ENCODE measurements at regions not wholly inside any gene's neighbourhood (a gene's known extent, or its start where the extent isn't known, plus 50 kb on each side); places are given as distances from the start of the nearest gene placed in this dataset.

DNA sequence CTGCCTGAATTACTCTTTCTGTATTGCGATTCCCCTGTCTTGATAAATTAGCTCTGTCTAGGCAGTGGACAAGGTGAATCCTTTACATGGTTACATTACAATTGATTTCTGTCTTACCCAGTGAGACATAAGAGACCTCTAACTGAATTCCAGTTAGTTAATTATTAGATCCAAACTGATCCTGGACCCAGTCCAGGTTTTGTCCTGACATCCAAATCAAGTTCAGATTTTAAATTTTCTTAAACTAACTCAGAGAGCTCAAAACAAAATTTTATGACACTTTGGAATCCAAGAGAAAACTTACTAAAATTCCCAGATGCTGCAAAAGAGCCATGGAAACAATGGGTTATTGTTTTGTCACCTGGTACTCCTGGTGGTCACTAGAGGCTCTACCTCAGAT lies 2166.6 kb downstream of the TP53TG3F start:
- TF ChIP-seq, protein P1, sequence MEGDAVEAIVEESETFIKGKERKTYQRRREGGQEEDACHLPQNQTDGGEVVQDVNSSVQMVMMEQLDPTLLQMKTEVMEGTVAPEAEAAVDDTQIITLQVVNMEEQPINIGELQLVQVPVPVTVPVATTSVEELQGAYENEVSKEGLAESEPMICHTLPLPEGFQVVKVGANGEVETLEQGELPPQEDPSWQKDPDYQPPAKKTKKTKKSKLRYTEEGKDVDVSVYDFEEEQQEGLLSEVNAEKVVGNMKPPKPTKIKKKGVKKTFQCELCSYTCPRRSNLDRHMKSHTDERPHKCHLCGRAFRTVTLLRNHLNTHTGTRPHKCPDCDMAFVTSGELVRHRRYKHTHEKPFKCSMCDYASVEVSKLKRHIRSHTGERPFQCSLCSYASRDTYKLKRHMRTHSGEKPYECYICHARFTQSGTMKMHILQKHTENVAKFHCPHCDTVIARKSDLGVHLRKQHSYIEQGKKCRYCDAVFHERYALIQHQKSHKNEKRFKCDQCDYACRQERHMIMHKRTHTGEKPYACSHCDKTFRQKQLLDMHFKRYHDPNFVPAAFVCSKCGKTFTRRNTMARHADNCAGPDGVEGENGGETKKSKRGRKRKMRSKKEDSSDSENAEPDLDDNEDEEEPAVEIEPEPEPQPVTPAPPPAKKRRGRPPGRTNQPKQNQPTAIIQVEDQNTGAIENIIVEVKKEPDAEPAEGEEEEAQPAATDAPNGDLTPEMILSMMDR (IDR thresholded peaks at IDR 0.05), result no peak
- TF ChIP-seq EP300 (IDR thresholded peaks at IDR 0.05) (no peak), POLR2A (IDR thresholded peaks at IDR 0.05) (no peak)
- peaks cover 0 to 3% of the 10 kb centered on the region in 2 donors for H3K9me3 ChIP-seq
- no peaks in the 10 kb centered on the region for H3K4me1 ChIP-seq (ENCODE audit: insufficient read depth)
- no peak overlapping the region for H3K27ac ChIP-seq
- WGBS, 3 donors, result 68 to 73% (median 71%) methylated on average over 1 of the region's 1 CpG
- no peak overlapping the region for H3K4me3 ChIP-seq
- intact Hi-C loops (cut with DNase I), result no loop called here
- no peaks in the 10 kb centered on the region for H3K27me3 ChIP-seq
- no peaks in the 10 kb centered on the region for H3K36me3 ChIP-seq
- DNase-seq, result no peak

DNA sequence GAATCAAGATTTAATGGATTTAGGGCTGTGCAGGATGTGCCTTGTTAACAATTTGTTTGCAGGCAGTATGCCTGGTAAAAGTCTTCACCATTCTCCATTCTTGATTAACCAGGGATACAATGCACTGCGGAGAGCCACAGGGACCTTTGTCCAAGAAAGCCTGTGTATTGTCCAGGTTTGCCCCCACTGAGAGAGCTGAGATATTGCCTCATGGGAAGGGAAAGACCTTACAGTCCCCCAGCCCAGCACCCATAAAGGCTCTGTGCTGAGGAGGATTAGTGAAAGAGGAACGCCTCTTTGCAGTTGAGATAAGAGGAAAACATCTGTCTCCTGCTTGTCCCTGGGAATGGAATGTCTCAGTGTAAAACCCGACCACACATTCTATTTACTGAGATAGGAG lies 2169.6 kb downstream of the TP53TG3F start:
- DNase-seq, result no peak
- intact Hi-C loops (cut with DNase I), result no loop called here
- H3K4me3 ChIP-seq, result no peak overlapping the region
- TF ChIP-seq POLR2A (IDR thresholded peaks at IDR 0.05), result no peak
- TF ChIP-seq, protein P1 (IDR thresholded peaks at IDR 0.05), result no peak
- no peak for TF ChIP-seq EP300 (IDR thresholded peaks at IDR 0.05)
- WGBS, 3 donors, result 42 to 59% (median 44%) methylated on average over 3 of the region's 3 CpGs
- H3K9me3 ChIP-seq, result peaks cover 0 to 3% of the 10 kb centered on the region in 2 donors
- H3K27me3 ChIP-seq, result no peaks in the 10 kb centered on the region
- no peaks in the 10 kb centered on the region for H3K36me3 ChIP-seq
- H3K4me1 ChIP-seq (ENCODE audit: insufficient read depth), result no peaks in the 10 kb centered on the region
- H3K27ac ChIP-seq, result no peak overlapping the region

DNA sequence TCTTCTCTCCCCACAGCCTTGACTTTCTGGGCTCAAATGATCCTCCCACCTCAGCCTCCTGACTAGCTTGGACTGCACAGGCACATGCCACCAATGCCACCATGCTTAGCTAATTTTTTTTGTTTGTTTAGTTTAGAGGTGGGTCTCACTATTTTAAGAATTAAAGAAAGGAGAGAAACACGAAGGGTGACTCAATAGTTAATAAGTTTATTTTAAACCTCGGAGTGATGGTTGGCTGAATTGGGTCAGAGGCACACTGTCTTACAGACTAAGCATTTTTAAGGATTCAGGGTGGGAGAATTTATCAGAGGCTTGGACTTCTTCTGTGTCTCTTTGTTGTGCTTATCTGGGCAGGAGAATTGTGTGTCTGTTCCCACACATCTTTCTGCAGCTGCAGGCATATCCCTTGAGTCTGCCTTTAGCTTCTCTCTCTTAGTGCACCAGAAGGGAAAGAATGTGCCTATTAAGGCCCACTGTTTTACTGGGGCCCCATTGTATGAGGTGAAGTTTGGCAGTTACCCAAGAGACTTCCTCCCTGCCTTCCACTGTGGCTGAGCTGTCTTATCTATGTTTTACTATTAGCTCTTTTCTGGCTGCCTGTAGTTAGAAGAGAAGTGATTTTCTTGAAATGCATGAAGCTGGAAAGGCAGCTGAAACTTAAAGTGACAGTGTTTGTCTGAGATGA lies 2172.0 kb downstream of the TP53TG3F start:
- Histone ChIP-seq H3K9me3 (peaks cover 0 to 3% of the 10 kb centered on the region in 2 donors), H3K27ac (no peak overlapping the region), H3K36me3 (no peaks in the 10 kb centered on the region), H3K4me3 (no peak overlapping the region), H3K4me1 (ENCODE audit: insufficient read depth) (no peaks in the 10 kb centered on the region), H3K27me3 (no peaks in the 10 kb centered on the region)
- DNase-seq, result no peak
- WGBS, 3 donors, result 13 to 25% (median 24%) methylated on average over 2 of the region's 2 CpGs
- intact Hi-C loops (cut with DNase I), result no loop called here
- no peak for TF ChIP-seq EP300 (IDR thresholded peaks at IDR 0.05)
- TF ChIP-seq, protein P1 (IDR thresholded peaks at IDR 0.05), result no peak
- TF ChIP-seq POLR2A (IDR thresholded peaks at IDR 0.05), result no peak

DNA sequence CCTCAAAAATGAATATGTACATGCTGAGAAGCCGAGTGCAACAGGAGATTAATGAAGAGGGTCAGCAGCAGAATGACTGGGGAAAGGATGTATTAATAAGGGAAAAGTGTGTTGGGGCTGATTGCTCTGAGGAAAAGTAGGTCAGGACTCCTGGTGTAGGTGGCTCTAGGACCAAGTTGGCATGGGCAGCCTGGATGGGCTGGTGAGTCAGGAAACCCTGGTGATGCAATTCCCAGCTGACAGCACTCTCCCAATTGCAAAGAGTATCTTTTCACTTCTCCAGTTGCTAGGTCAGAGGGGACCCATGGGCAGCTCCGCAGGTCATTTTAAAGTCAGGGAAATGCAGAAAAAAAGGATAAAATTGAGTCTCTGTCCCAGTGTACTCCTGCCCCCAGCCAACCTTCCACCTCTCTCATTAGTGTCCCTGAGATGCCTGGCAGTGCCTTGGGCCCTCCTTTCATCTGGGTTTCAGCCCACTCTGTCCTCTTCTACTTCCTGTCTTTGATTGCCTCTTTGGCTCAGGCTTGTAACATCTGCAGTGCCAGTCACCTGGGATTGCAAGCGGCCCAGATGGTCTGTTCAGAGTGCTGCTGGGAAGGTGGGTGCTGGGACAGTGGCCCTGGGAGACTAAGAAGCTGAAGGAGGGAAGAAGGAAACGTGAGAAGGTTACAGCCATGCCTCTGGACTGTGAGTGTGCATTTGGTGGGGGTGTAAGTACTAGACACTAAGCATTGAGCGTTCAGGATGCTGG lies 2177.2 kb downstream of the TP53TG3F start:
- Histone ChIP-seq H3K9me3 (no peaks in the 10 kb centered on the region), H3K4me1 (ENCODE audit: insufficient read depth) (no peaks in the 10 kb centered on the region), H3K4me3 (no peak overlapping the region), H3K36me3 (no peaks in the 10 kb centered on the region), H3K27ac (no peak overlapping the region), H3K27me3 (no peaks in the 10 kb centered on the region)
- TF ChIP-seq EP300 (IDR thresholded peaks at IDR 0.05) (no peak), POLR2A (IDR thresholded peaks at IDR 0.05) (no peak)
- TF ChIP-seq, protein P1 (IDR thresholded peaks at IDR 0.05), result no peak
- WGBS, 3 donors, result 40 to 50% (median 43%) methylated on average over 5 of the region's 5 CpGs
- intact Hi-C loops (cut with DNase I), result no loop called here
- no peak for DNase-seq
